ENCODE measurements at regions not wholly inside any gene's neighbourhood (a gene's known extent, or its start where the extent isn't known, plus 50 kb on each side); places are given as distances from the start of the nearest gene placed in this dataset.
"Not testable (repeated sequence)": the region's sequence is repeated elsewhere in the genome, so short reads cannot be mapped to it uniquely, and the experiment has no call there.

- no peak overlapping the region for H3K4me3 ChIP-seq (ENCODE audit: low read depth, low read length)
- H3K36me3 ChIP-seq (ENCODE audit: insufficient read depth): no peaks in the 10 kb centered on the region
- no peaks in the 10 kb centered on the region for H3K4me1 ChIP-seq (ENCODE audit: insufficient read depth)
- no peak for DNase-seq (ENCODE audit: extremely low spot score)
- no peak overlapping the region for H3K27ac ChIP-seq (ENCODE audit: low read depth)
- 97% methylated on average over 14 of the region's 14 CpGs for WGBS
Measured at GRCh38 chr17:77284023-77284617, 143.4 kb downstream of the SEC14L1 start.

- 76% methylated on average over 34 of the region's 34 CpGs for WGBS
- Histone ChIP-seq H3K36me3 (ENCODE audit: insufficient read depth) (no peaks in the 10 kb centered on the region), H3K4me1 (ENCODE audit: insufficient read depth) (no peaks in the 10 kb centered on the region), H3K4me3 (ENCODE audit: low read depth, low read length) (no peak overlapping the region), H3K27ac (ENCODE audit: low read depth) (peak overlapping the region; percentile 84)
- DNase-seq (ENCODE audit: extremely low spot score): no peak
Measured at GRCh38 chr17:77285594-77286390, 145.0 kb downstream of the SEC14L1 start.

GRCh38 chr17:77286391-77286640 is 145.5 kb downstream of the SEC14L1 start:
- H3K27ac ChIP-seq (ENCODE audit: low read depth): peak overlapping the region; percentile 84
- no peak overlapping the region for H3K4me3 ChIP-seq (ENCODE audit: low read depth, low read length)
- no peak for DNase-seq (ENCODE audit: extremely low spot score)

GRCh38 chr17:77286641-77287431 is 146.1 kb downstream of the SEC14L1 start:
- peak; percentile 86 for DNase-seq (ENCODE audit: extremely low spot score)
- Histone ChIP-seq H3K4me1 (ENCODE audit: insufficient read depth) (no peaks in the 10 kb centered on the region), H3K4me3 (ENCODE audit: low read depth, low read length) (no peak overlapping the region), H3K27ac (ENCODE audit: low read depth) (peak overlapping the region; percentile 84), H3K36me3 (ENCODE audit: insufficient read depth) (no peaks in the 10 kb centered on the region)
- 71% methylated on average over 21 of the region's 21 CpGs for WGBS

More at GRCh38 chr17:77286391-77286640, 145.5 kb downstream of the SEC14L1 start:
- Histone ChIP-seq H3K4me1 (ENCODE audit: insufficient read depth) (no peaks in the 10 kb centered on the region), H3K36me3 (ENCODE audit: insufficient read depth) (no peaks in the 10 kb centered on the region)

- no peaks in the 10 kb centered on the region for H3K36me3 ChIP-seq (ENCODE audit: insufficient read depth)
- H3K4me3 ChIP-seq (ENCODE audit: low read depth, low read length): no peak overlapping the region
- H3K4me1 ChIP-seq (ENCODE audit: insufficient read depth): no peaks in the 10 kb centered on the region
- WGBS: 35% methylated on average over 11 of the region's 11 CpGs
- peak overlapping the region; percentile 79 for H3K27ac ChIP-seq (ENCODE audit: low read depth)
- no peak for DNase-seq (ENCODE audit: extremely low spot score)
Measured at GRCh38 chr17:77287432-77288068, 146.8 kb downstream of the SEC14L1 start.

GRCh38 chr17:77288115-77288619 is 147.4 kb downstream of the SEC14L1 start:
- peak overlapping the region; percentile 79 for H3K27ac ChIP-seq (ENCODE audit: low read depth)
- DNase-seq (ENCODE audit: extremely low spot score): no peak
- WGBS: 87% methylated on average over 17 of the region's 17 CpGs
- H3K4me3 ChIP-seq (ENCODE audit: low read depth, low read length): no peak overlapping the region
- no peaks in the 10 kb centered on the region for H3K4me1 ChIP-seq (ENCODE audit: insufficient read depth)
- H3K36me3 ChIP-seq (ENCODE audit: insufficient read depth): no peaks in the 10 kb centered on the region

DNA sequence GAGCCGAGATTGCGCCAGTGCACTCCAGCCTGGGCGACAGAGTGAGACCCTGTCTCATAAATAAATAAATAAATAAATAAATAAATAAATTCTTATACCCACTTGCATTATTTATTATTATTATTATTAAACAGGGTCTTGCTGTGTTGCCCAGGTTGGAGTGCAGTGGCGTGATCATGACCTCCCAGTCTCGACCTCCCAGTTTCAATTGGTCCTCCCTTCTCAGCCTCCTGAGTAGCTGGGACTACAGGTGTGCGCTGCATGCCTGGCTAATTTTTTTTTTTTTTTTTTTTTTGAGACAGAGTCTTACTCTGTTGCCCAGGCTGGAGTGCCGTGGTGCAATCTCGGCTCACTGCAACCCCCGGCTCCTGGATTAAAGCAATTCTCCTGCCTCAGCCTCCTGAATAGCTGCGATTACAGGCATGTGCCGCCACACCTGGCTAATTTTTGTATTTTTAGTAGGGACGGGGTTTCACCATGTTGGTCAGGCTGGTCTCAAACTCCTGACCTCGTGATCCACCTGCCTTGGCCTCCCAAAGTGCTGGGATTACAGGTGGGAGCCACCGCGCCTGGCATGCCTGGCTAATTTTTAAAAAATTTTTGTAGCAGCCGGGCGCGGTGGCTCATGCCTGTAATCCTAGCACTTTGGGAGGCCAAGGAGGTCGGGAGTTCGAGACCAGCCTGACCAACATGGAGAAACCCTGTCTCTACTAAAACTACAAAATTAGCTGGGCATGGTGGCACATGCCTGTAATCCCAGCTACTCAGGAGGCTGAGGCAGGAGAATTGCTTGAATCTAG is 150.2 kb downstream of the SEC14L1 start:
- not testable (repeated sequence) for H3K4me3 ChIP-seq (ENCODE audit: low read depth, low read length); H3K4me1 ChIP-seq (ENCODE audit: insufficient read depth); DNase-seq (ENCODE audit: extremely low spot score); H3K36me3 ChIP-seq (ENCODE audit: insufficient read depth); H3K27ac ChIP-seq (ENCODE audit: low read depth)
- WGBS: 97% methylated on average over 20 of the region's 20 CpGs

- 97% methylated on average over 18 of the region's 18 CpGs for WGBS
- Histone ChIP-seq H3K36me3 (ENCODE audit: insufficient read depth) (no peaks in the 10 kb centered on the region), H3K4me3 (ENCODE audit: low read depth, low read length) (no peak overlapping the region), H3K4me1 (ENCODE audit: insufficient read depth) (no peaks in the 10 kb centered on the region), H3K27ac (ENCODE audit: low read depth) (no peak overlapping the region)
- no peak for DNase-seq (ENCODE audit: extremely low spot score)
Measured at GRCh38 chr17:77291591-77292386, 151.0 kb downstream of the SEC14L1 start.

DNA sequence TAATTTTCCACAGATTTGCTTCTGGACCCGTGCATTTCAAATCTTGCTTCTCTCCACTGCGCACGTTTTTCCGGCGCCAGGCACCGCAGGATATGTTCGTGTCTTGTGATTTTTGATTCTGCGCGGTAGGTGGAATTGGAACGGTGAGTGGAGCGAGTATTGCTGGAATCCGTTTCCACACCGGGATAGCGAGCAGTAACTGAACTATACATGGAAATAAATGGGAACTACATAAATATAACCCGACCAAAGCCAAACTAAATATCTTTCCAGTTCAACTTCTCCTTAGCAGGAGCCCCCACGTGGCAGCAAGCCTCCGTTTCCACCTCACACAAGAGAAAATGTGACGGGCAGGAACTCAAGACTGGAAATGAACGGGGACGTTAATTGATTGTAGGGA is 154.0 kb downstream of the SEC14L1 start:
- 94% methylated on average over 20 of the region's 20 CpGs for WGBS
- no peak overlapping the region for H3K4me3 ChIP-seq (ENCODE audit: low read depth, low read length)
- no peak overlapping the region for H3K27ac ChIP-seq (ENCODE audit: low read depth)
- H3K4me1 ChIP-seq (ENCODE audit: insufficient read depth): no peaks in the 10 kb centered on the region
- DNase-seq (ENCODE audit: extremely low spot score): no peak
- no peaks in the 10 kb centered on the region for H3K36me3 ChIP-seq (ENCODE audit: insufficient read depth)

- H3K36me3 ChIP-seq (ENCODE audit: insufficient read depth): no peaks in the 10 kb centered on the region
- no peaks in the 10 kb centered on the region for H3K4me1 ChIP-seq (ENCODE audit: insufficient read depth)
- DNase-seq (ENCODE audit: extremely low spot score): no peak
- H3K4me3 ChIP-seq (ENCODE audit: low read depth, low read length): no peak overlapping the region
- H3K27ac ChIP-seq (ENCODE audit: low read depth): no peak overlapping the region
- WGBS: 71% methylated on average over 12 of the region's 12 CpGs
Measured at GRCh38 chr17:77295241-77295853, 154.6 kb downstream of the SEC14L1 start.

DNA sequence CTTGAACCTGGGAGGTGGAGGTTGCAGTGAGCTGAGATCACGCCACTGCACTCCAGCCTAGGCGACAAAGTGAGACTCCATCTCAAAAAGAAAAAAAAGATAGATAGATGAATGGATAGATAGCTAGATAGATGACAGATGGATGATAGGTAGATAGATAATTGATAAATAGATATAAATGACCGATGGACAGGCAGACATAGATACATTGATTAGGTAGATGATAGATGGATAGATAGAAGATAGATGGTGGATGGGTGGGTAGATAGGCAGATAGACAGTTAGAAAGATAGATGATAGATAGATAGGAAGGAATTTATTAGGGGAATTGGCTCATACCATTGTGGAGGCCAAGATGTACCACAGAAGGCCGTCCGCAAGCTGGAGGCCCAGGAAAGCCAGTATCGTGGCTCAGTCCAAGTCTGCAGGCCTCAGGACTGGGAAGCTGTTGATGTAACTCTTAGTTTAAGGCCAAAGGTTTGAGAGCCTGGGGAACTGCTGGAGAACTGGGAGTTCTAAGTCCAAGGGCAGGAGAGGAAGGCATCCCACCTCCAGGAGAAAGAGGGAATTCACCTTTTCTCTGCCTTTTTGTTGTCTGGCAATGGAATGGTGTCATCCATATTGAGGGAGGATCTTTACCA is 156.1 kb downstream of the SEC14L1 start:
- Histone ChIP-seq H3K4me3 (ENCODE audit: low read depth, low read length) (no peak overlapping the region), H3K27ac (ENCODE audit: low read depth) (no peak overlapping the region), H3K36me3 (ENCODE audit: insufficient read depth) (no peaks in the 10 kb centered on the region), H3K4me1 (ENCODE audit: insufficient read depth) (no peaks in the 10 kb centered on the region)
- WGBS: 96% methylated on average over 6 of the region's 6 CpGs
- no peak for DNase-seq (ENCODE audit: extremely low spot score)
